GM23338 (cell line): ENCODE measurements at regions not wholly inside any gene's neighbourhood (a gene's known extent, or its start where the extent isn't known, plus 50 kb on each side); places are given as distances from the start of the nearest gene placed in this dataset.

Source experiments
- ATAC-seq: fragments of 200-7000 bp; cut with Tn5 transposase; 3 replicates; pipeline ENCODE4 v1.9.1; 2020
- DNase-seq: peaks from one replicate; pipeline ENCODE4 v3.0.0-alpha.2; 2015; ENCODE audit warnings: low spot score
- H2AFZ ChIP-seq: fragments of 200-600 bp; sonication (generic); 2 replicates; pipeline ENCODE4 v1.8.0; 2016; ENCODE audit warnings: antibody characterized with exemption, mild to moderate bottlenecking, moderate library complexity
- H3F3A ChIP-seq: fragments of 200-600 bp; sonication (generic); replicated peaks from 2 replicates; pipeline ENCODE4 v1.8.0; 2017; ENCODE audit warnings: antibody characterized with exemption, mixed run types, low read depth
- H3K27ac ChIP-seq: fragments of 200-600 bp; sonication (generic); 2 replicates; pipeline ENCODE4 v1.6.1; 2016; ENCODE audit warnings: low read depth
- H3K27me3 ChIP-seq: fragments of 200-600 bp; sonication (generic); 2 replicates; pipeline ENCODE4 v1.8.0; 2016; ENCODE audit warnings: mild to moderate bottlenecking, mixed run types, moderate library complexity; ENCODE audit not compliant: insufficient read depth
- H3K36me3 ChIP-seq: fragments of 200-600 bp; sonication (generic); 2 replicates; pipeline ENCODE4 v1.8.0; 2016; ENCODE audit warnings: mild to moderate bottlenecking; ENCODE audit not compliant: insufficient read depth
- H3K4me1 ChIP-seq: fragments of 200-600 bp; sonication (generic); 2 replicates; pipeline ENCODE4 v1.8.0; 2016; ENCODE audit warnings: mild to moderate bottlenecking, moderate library complexity; ENCODE audit not compliant: insufficient read depth
- H3K4me2 ChIP-seq: fragments of 200-600 bp; sonication (generic); 2 replicates; pipeline ENCODE4 v1.7.1; 2017; ENCODE audit warnings: mixed run types
- H3K4me3 ChIP-seq: fragments of 200-600 bp; sonication (generic); 2 replicates; pipeline ENCODE4 v1.6.1; 2016; ENCODE audit warnings: mixed run types
- H3K79me2 ChIP-seq: fragments of 200-600 bp; sonication (generic); replicated peaks from 2 replicates; pipeline ENCODE4 v1.8.0; 2017; ENCODE audit warnings: mild to moderate bottlenecking; ENCODE audit not compliant: insufficient read depth
- H3K9me2 ChIP-seq: fragments of 200-600 bp; sonication (generic); 2 replicates; pipeline ENCODE4 v1.8.0; 2017; ENCODE audit not compliant: insufficient read depth
- H4K20me1 ChIP-seq: fragments of 200-600 bp; sonication (generic); replicated peaks from 2 replicates; pipeline ENCODE4 v1.8.0; 2017; ENCODE audit warnings: mild to moderate bottlenecking; ENCODE audit not compliant: insufficient read depth
- H3K27ac Mint-ChIP-seq: 2 replicates; pipeline ENCODE4 v1.8.0; 2020; ENCODE audit warnings: inconsistent platforms, mild to moderate bottlenecking, moderate library complexity, mixed read lengths
- H3K27me3 Mint-ChIP-seq: 3 replicates; pipeline ENCODE4 v1.8.0; 2022; ENCODE audit warnings: low read depth, mild to moderate bottlenecking, moderate library complexity, mixed read lengths, inconsistent platforms; ENCODE audit not compliant: insufficient read depth, poor library complexity
- H3K36me3 Mint-ChIP-seq: 3 replicates; pipeline ENCODE4 v1.8.0; 2021; ENCODE audit warnings: low read depth, mild to moderate bottlenecking, inconsistent platforms, moderate library complexity, mixed read lengths
- H3K4me1 Mint-ChIP-seq: 3 replicates; pipeline ENCODE4 v1.8.0; 2020; ENCODE audit warnings: mild to moderate bottlenecking, inconsistent platforms, mixed read lengths
- H3K4me3 Mint-ChIP-seq: 3 replicates; pipeline ENCODE4 v1.8.0; 2021; ENCODE audit warnings: moderate library complexity, mild to moderate bottlenecking, inconsistent platforms, mixed read lengths
- H3K9me3 Mint-ChIP-seq: 3 replicates; pipeline ENCODE4 v1.8.0; 2020; ENCODE audit warnings: moderate library complexity, mild to moderate bottlenecking, inconsistent platforms, mixed read lengths
- CREB1 ChIP-seq: fragments of 250-450 bp; sonication (Bioruptor Pico); IDR thresholded peaks from 2 replicates; pipeline ENCODE4 v1.5.0; 2020; ENCODE audit warnings: low read depth, mild to moderate bottlenecking, moderate library complexity
- CTCF ChIP-seq, 2 experiments: fragments of 200-600 bp in 1 of 2; sonication (generic) in 1 of 2; conservative IDR thresholded peaks; 2 replicates each; pipeline versions ENCODE4 v1.5.1 to v1.6.1; 2016 to 2017; ENCODE audit warnings: antibody characterized with exemption in 2 of 2, low read depth in 2 of 2, mild to moderate bottlenecking in 2 of 2, moderate library complexity in 1 of 2
- EZH2 ChIP-seq: fragments of 200-600 bp; sonication (generic); IDR thresholded peaks from one replicate; pipeline ENCODE4 v1.8.0; 2017; ENCODE audit warnings: antibody characterized with exemption, mild to moderate bottlenecking, low read depth; ENCODE audit not compliant: unreplicated experiment
- JUNB ChIP-seq: IDR thresholded peaks from one replicate; pipeline ENCODE4 v1.6.1; 2016; ENCODE audit warnings: antibody characterized with exemption; ENCODE audit not compliant: unreplicated experiment
- NANOG ChIP-seq: IDR thresholded peaks from 2 replicates; pipeline ENCODE4 v1.6.1; 2016; ENCODE audit warnings: antibody characterized with exemption, borderline replicate concordance
- POLR2AphosphoS5 ChIP-seq: IDR thresholded peaks from 2 replicates; pipeline ENCODE4 v1.6.1; 2016; ENCODE audit warnings: antibody characterized with exemption, low read depth
- STAT1 ChIP-seq: IDR thresholded peaks from one replicate; pipeline ENCODE4 v1.6.1; 2016; ENCODE audit warnings: antibody characterized with exemption; ENCODE audit not compliant: unreplicated experiment
- ZNF114 ChIP-seq: fragments of 250-450 bp; sonication (Bioruptor Pico); IDR thresholded peaks from 2 replicates; pipeline ENCODE4 v1.5.0; 2020; ENCODE audit warnings: mild to moderate bottlenecking, moderate library complexity
- ZNF331 ChIP-seq: fragments of 250-450 bp; sonication (Bioruptor Pico); IDR thresholded peaks from 2 replicates; pipeline ENCODE4 v1.5.0; 2020; ENCODE audit warnings: low read depth, mild to moderate bottlenecking, moderate library complexity
- TF ChIP-seq, protein P1 (sequence below): IDR thresholded peaks from 2 replicates; pipeline ENCODE4 v1.6.1; 2016; ENCODE audit warnings: antibody characterized with exemption
- TF ChIP-seq, protein P2 (sequence below): IDR thresholded peaks from one replicate; pipeline ENCODE4 v1.6.1; 2018; ENCODE audit warnings: antibody characterized with exemption; ENCODE audit not compliant: unreplicated experiment

DNA sequence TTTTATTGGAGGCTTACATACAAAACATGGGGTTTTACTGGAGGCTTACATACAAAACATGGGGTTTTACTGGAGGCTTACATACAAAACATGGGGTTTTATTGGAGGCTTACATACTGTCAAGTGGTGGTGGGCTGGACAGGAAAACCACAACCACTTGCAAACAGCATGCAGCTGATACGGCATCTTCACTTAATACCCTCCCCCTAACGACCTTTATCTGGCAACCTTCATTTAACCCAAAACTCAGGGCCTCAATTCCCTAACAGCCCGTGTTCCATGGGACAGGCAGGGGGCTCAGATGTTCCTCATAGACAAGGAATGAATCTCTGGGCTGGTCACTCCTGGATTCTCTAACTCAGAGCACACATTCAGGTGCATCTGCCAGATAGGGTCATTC is 137.1 kb downstream of the CD47 start:
- H3K27me3 ChIP-seq = no peaks in the 10 kb centered on the region
- no peaks in the 10 kb centered on the region for H3K9me2 ChIP-seq
- no peaks in the 10 kb centered on the region for H3K36me3 ChIP-seq
- H3K4me2 ChIP-seq = no peak overlapping the region
- H3K27ac ChIP-seq = no peak overlapping the region
- no peak overlapping the region for H3K4me3 ChIP-seq
- no peak overlapping the region for H3K27ac Mint-ChIP-seq
- H3K9me3 Mint-ChIP-seq = no peaks in the 10 kb centered on the region
- TF ChIP-seq CREB1 = no peak
- TF ChIP-seq ZNF114 (CRISPR knock-in tag) = no peak
- TF ChIP-seq POLR2AphosphoS5 = no peak
- TF ChIP-seq, protein P1, sequence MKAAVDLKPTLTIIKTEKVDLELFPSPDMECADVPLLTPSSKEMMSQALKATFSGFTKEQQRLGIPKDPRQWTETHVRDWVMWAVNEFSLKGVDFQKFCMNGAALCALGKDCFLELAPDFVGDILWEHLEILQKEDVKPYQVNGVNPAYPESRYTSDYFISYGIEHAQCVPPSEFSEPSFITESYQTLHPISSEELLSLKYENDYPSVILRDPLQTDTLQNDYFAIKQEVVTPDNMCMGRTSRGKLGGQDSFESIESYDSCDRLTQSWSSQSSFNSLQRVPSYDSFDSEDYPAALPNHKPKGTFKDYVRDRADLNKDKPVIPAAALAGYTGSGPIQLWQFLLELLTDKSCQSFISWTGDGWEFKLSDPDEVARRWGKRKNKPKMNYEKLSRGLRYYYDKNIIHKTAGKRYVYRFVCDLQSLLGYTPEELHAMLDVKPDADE = no peak
- no peak for TF ChIP-seq ZNF331 (CRISPR knock-in tag)
- no peaks in the 10 kb centered on the region for H3F3A ChIP-seq
- H3K36me3 Mint-ChIP-seq = no peaks in the 10 kb centered on the region
- no peaks in the 10 kb centered on the region for H3K79me2 ChIP-seq
- no peak for DNase-seq
- no peaks in the 10 kb centered on the region for H4K20me1 ChIP-seq
- H3K4me3 Mint-ChIP-seq = no peak overlapping the region
- ATAC-seq = no peak
- peaks cover 11% of the 10 kb centered on the region for H3K4me1 Mint-ChIP-seq
- peaks cover 8% of the 10 kb centered on the region; the same call in 1 of the 2 replicates for H3K4me1 ChIP-seq
- H3K27me3 Mint-ChIP-seq = no peaks in the 10 kb centered on the region
- no peak overlapping the region for H2AFZ ChIP-seq

DNA sequence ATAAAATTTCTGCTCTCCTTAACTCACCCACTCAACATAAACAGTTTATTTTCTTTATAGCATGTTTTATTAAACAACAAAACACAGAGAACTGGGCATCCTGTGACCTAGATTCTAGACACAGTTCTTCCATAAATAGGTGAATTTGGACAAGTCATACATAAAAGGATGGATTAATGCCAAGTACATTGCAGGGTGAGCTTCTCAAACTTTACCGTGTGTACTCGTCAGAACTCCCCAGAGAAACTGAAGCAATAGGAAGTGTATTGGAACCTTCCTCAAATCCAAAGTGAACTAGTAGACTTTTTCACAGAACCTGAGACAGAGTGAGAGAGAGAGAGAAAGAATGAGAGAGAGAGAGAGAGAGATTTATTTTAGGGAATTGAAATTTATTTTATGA is 139.7 kb downstream of the CD47 start:
- H3K4me1 Mint-ChIP-seq = no peaks in the 10 kb centered on the region
- TF ChIP-seq STAT1 (no peak), ZNF331 (CRISPR knock-in tag) (no peak), ZNF114 (CRISPR knock-in tag) (no peak)
- H3K4me3 Mint-ChIP-seq = no peak overlapping the region

DNA sequence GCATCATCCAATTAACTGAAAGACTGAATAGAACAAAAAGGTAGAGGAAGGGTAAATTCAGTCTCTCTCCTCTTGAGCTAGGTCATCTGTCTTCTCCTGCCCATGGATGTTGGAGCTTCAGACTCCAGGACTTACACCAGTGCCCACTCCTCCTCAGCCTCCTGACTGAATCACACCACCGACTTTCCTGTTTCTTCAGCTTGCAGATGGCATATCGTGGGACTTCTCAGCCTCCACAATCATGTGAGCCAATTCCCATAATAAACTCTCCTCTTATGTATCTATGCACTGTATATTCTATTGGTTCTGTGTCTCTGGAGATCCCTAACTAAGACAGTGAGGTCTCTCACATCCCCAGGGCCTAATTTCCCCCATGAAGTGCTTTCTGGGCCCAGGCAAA is 140.4 kb downstream of the CD47 start:
- no peak for DNase-seq
- H3K4me1 Mint-ChIP-seq = no peaks in the 10 kb centered on the region
- no peaks in the 10 kb centered on the region for H3F3A ChIP-seq
- no peak overlapping the region for H2AFZ ChIP-seq
- H3K27ac Mint-ChIP-seq = no peak overlapping the region
- H3K27me3 Mint-ChIP-seq = no peaks in the 10 kb centered on the region
- no peaks in the 10 kb centered on the region for H3K36me3 Mint-ChIP-seq
- H3K36me3 ChIP-seq = no peaks in the 10 kb centered on the region
- H3K27me3 ChIP-seq = no peaks in the 10 kb centered on the region
- H3K4me1 ChIP-seq = no peaks in the 10 kb centered on the region
- no peaks in the 10 kb centered on the region for H3K9me2 ChIP-seq
- H3K9me3 Mint-ChIP-seq = no peaks in the 10 kb centered on the region
- no peaks in the 10 kb centered on the region for H4K20me1 ChIP-seq
- no peak overlapping the region for H3K27ac ChIP-seq
- H3K79me2 ChIP-seq = no peaks in the 10 kb centered on the region
- ATAC-seq = no peak
- H3K4me3 Mint-ChIP-seq = no peak overlapping the region
- no peak overlapping the region for H3K4me3 ChIP-seq
- H3K4me2 ChIP-seq = no peak overlapping the region
- TF ChIP-seq, protein P2, sequence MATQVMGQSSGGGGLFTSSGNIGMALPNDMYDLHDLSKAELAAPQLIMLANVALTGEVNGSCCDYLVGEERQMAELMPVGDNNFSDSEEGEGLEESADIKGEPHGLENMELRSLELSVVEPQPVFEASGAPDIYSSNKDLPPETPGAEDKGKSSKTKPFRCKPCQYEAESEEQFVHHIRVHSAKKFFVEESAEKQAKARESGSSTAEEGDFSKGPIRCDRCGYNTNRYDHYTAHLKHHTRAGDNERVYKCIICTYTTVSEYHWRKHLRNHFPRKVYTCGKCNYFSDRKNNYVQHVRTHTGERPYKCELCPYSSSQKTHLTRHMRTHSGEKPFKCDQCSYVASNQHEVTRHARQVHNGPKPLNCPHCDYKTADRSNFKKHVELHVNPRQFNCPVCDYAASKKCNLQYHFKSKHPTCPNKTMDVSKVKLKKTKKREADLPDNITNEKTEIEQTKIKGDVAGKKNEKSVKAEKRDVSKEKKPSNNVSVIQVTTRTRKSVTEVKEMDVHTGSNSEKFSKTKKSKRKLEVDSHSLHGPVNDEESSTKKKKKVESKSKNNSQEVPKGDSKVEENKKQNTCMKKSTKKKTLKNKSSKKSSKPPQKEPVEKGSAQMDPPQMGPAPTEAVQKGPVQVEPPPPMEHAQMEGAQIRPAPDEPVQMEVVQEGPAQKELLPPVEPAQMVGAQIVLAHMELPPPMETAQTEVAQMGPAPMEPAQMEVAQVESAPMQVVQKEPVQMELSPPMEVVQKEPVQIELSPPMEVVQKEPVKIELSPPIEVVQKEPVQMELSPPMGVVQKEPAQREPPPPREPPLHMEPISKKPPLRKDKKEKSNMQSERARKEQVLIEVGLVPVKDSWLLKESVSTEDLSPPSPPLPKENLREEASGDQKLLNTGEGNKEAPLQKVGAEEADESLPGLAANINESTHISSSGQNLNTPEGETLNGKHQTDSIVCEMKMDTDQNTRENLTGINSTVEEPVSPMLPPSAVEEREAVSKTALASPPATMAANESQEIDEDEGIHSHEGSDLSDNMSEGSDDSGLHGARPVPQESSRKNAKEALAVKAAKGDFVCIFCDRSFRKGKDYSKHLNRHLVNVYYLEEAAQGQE = no peak
- no peak for TF ChIP-seq POLR2AphosphoS5
- no peak for TF ChIP-seq CREB1
- TF ChIP-seq EZH2 = no peak
- no peak for TF ChIP-seq CTCF (conservative IDR thresholded peaks at IDR 0.05; ENCODE audit: low read depth in 2 of 2)
- TF ChIP-seq JUNB = no peak
- TF ChIP-seq STAT1 = no peak
- TF ChIP-seq, protein P1 = no peak
- no peak for TF ChIP-seq ZNF114 (CRISPR knock-in tag)
- TF ChIP-seq ZNF331 (CRISPR knock-in tag) = no peak
- no peak for TF ChIP-seq NANOG

More for the DNA sequence above, 139.7 kb downstream of the CD47 start:
- Histone ChIP-seq H3K9me2 (no peaks in the 10 kb centered on the region), H3F3A (no peaks in the 10 kb centered on the region), H3K4me1 (no peaks in the 10 kb centered on the region), H3K4me2 (no peak overlapping the region), H4K20me1 (no peaks in the 10 kb centered on the region), H3K79me2 (no peaks in the 10 kb centered on the region), H3K27ac (no peak overlapping the region), H2AFZ (no peak overlapping the region), H3K27me3 (no peaks in the 10 kb centered on the region), H3K36me3 (no peaks in the 10 kb centered on the region), H3K4me3 (no peak overlapping the region)
- Mint-ChIP-seq H3K36me3 (no peaks in the 10 kb centered on the region), H3K9me3 (no peaks in the 10 kb centered on the region), H3K27me3 (no peaks in the 10 kb centered on the region), H3K27ac (no peak overlapping the region)
- ATAC-seq (no peak), DNase-seq (no peak)
